H9 (cell line): ENCODE measurements at regions not wholly inside any gene's neighbourhood (a gene's known extent, or its start where the extent isn't known, plus 50 kb on each side); places are given as distances from the start of the nearest gene placed in this dataset.

ENCODE experiments used
- DNase-seq: peaks from one replicate; pipeline ENCODE4 v3.0.0-alpha.2; 2017
- H2AFZ ChIP-seq: one replicate; pipeline ENCODE4 v1.6.1; 2013; ENCODE audit warnings: mild to moderate bottlenecking, low read length, control low read depth, moderate library complexity
- H2AK5ac ChIP-seq: 2 replicates; pipeline ENCODE4 v1.6.1; 2013; ENCODE audit warnings: low read length, control low read depth, mixed read lengths; ENCODE audit not compliant: insufficient read length
- H2BK120ac ChIP-seq: one replicate; pipeline ENCODE4 v1.6.1; 2013; ENCODE audit warnings: low read depth, mild to moderate bottlenecking, low read length, control low read depth, inconsistent platforms; ENCODE audit not compliant: poor library complexity, severe bottlenecking
- H2BK12ac ChIP-seq: 2 replicates; pipeline ENCODE4 v1.6.1; 2013; ENCODE audit warnings: low read length, control low read depth, mixed read lengths, low read depth; ENCODE audit not compliant: insufficient read length
- H2BK15ac ChIP-seq: 2 replicates; pipeline ENCODE4 v1.6.1; 2013; ENCODE audit warnings: low read depth, low read length, control low read depth
- H2BK20ac ChIP-seq: one replicate; pipeline ENCODE4 v1.6.1; 2013; ENCODE audit warnings: low read depth, mild to moderate bottlenecking, low read length, control low read depth, inconsistent platforms; ENCODE audit not compliant: poor library complexity, severe bottlenecking
- H2BK5ac ChIP-seq: 2 replicates; pipeline ENCODE4 v1.6.1; 2013; ENCODE audit warnings: low read length, control low read depth, mixed read lengths; ENCODE audit not compliant: insufficient read length
- H3K14ac ChIP-seq: 2 replicates; pipeline ENCODE4 v1.6.1; 2013; ENCODE audit warnings: low read length, control low read depth; ENCODE audit not compliant: insufficient read depth
- H3K18ac ChIP-seq: 2 replicates; pipeline ENCODE4 v1.6.1; 2013; ENCODE audit warnings: low read depth, mild to moderate bottlenecking, mixed read lengths, low read length, control low read depth; ENCODE audit not compliant: insufficient read length
- H3K23ac ChIP-seq: 2 replicates; pipeline ENCODE4 v1.6.1; 2013; ENCODE audit warnings: low read length, control low read depth, mixed read lengths, low read depth; ENCODE audit not compliant: insufficient read length
- H3K23me2 ChIP-seq: 2 replicates; pipeline ENCODE4 v1.6.1; 2013; ENCODE audit warnings: low read depth, mild to moderate bottlenecking, mixed read lengths, low read length, control low read depth; ENCODE audit not compliant: insufficient read length, poor library complexity, severe bottlenecking
- H3K27ac ChIP-seq: 2 replicates; pipeline ENCODE4 v1.5.1; 2013; ENCODE audit warnings: low read length, control low read depth, mixed read lengths, low read depth; ENCODE audit not compliant: insufficient read length
- H3K27me3 ChIP-seq: 2 replicates; pipeline ENCODE4 v1.6.1; 2013; ENCODE audit warnings: low read length, control low read depth, inconsistent platforms; ENCODE audit not compliant: insufficient read depth
- H3K4ac ChIP-seq: 2 replicates; pipeline ENCODE4 v1.6.1; 2013; ENCODE audit warnings: low read depth, mild to moderate bottlenecking, control low read depth, inconsistent platforms, low read length, moderate library complexity
- H3K4me1 ChIP-seq: 2 replicates; pipeline ENCODE4 v1.6.1; 2013; ENCODE audit warnings: low read length, control low read depth, inconsistent platforms; ENCODE audit not compliant: insufficient read depth
- H3K4me2 ChIP-seq: 2 replicates; pipeline ENCODE4 v1.6.1; 2013; ENCODE audit warnings: low read length, control low read depth, mixed read lengths; ENCODE audit not compliant: insufficient read length, insufficient read depth
- H3K56ac ChIP-seq: 2 replicates; pipeline ENCODE4 v1.6.1; 2013; ENCODE audit warnings: low read depth, mild to moderate bottlenecking, mixed read lengths, low read length, control low read depth; ENCODE audit not compliant: insufficient read length
- H3K79me1 ChIP-seq: 2 replicates; pipeline ENCODE4 v1.6.1; 2013; ENCODE audit warnings: low read depth, mild to moderate bottlenecking, moderate library complexity, low read length, control low read depth, inconsistent platforms; ENCODE audit not compliant: insufficient read depth, poor library complexity, severe bottlenecking
- H3K79me2 ChIP-seq: 2 replicates; pipeline ENCODE4 v1.6.1; 2013; ENCODE audit warnings: low read length, control low read depth, inconsistent platforms; ENCODE audit not compliant: insufficient read depth
- H3K9ac ChIP-seq: 2 replicates; pipeline ENCODE4 v1.6.1; 2013; ENCODE audit warnings: low read length, control low read depth, mixed read lengths; ENCODE audit not compliant: insufficient read length; ENCODE audit errors: extremely low read depth
- H3K9me3 ChIP-seq: one replicate; pipeline ENCODE4 v1.6.1; 2013; ENCODE audit warnings: low read depth, low read length, inconsistent platforms; ENCODE audit not compliant: control insufficient read depth
- H3T11ph ChIP-seq: one replicate; pipeline ENCODE4 v1.6.1; 2013; ENCODE audit warnings: mild to moderate bottlenecking, low read length, control low read depth, inconsistent platforms
- H4K20me1 ChIP-seq: one replicate; pipeline ENCODE4 v1.6.1; 2013; ENCODE audit not compliant: control insufficient read depth, insufficient read length, insufficient read depth
- H4K5ac ChIP-seq: 2 replicates; pipeline ENCODE4 v1.6.1; 2013; ENCODE audit warnings: low read depth, mild to moderate bottlenecking, mixed read lengths, low read length, control low read depth; ENCODE audit not compliant: insufficient read length
- H4K8ac ChIP-seq: replicated peaks from 2 replicates; pipeline ENCODE4 v1.6.1; 2013; ENCODE audit warnings: low read length, control low read depth, mixed read lengths, low read depth; ENCODE audit not compliant: insufficient read length
- H4K91ac ChIP-seq: 2 replicates; pipeline ENCODE4 v1.6.1; 2013; ENCODE audit warnings: low read depth, mild to moderate bottlenecking, moderate library complexity, mixed read lengths, low read length, control low read depth; ENCODE audit not compliant: insufficient read length
- H3K27ac Mint-ChIP-seq, 3 experiments: 2 replicates in 2 of 3; 3 replicates in 1 of 3; pipeline ENCODE4 v1.8.0; 2020 to 2021; ENCODE audit warnings: mixed read lengths in 3 of 3, mild to moderate bottlenecking in 1 of 3, moderate library complexity in 1 of 3
- H3K27me3 Mint-ChIP-seq: 2 replicates; pipeline ENCODE4 v1.8.0; 2021; ENCODE audit warnings: low read depth, mild to moderate bottlenecking, moderate library complexity, mixed read lengths
- H3K36me3 Mint-ChIP-seq, 3 experiments: 2 replicates in 2 of 3; 3 replicates in 1 of 3; pipeline ENCODE4 v1.8.0; 2020 to 2021; ENCODE audit warnings: low read depth in 3 of 3, mixed read lengths in 3 of 3; ENCODE audit not compliant: insufficient read depth in 1 of 3
- H3K4me1 Mint-ChIP-seq, 2 experiments: 2 replicates each; pipeline ENCODE4 v1.8.0; 2020; ENCODE audit warnings: mixed read lengths in 2 of 2
- H3K4me3 Mint-ChIP-seq, 2 experiments: 2 replicates in 1 of 2; 3 replicates in 1 of 2; pipeline ENCODE4 v1.8.0; 2020 to 2021; ENCODE audit warnings: mild to moderate bottlenecking in 2 of 2, mixed read lengths in 2 of 2, moderate library complexity in 1 of 2
- H3K9me3 Mint-ChIP-seq, 2 experiments: 2 replicates in 1 of 2; 3 replicates in 1 of 2; pipeline ENCODE4 v1.8.0; 2020; ENCODE audit warnings: mild to moderate bottlenecking in 2 of 2, mixed read lengths in 2 of 2, moderate library complexity in 1 of 2
- WGBS: extraction: QIAGEN DNeasy Blood & Tissue Kit; methylation state at CpG from one replicate; pipeline ENCODE4 v1.1.7; 2013; ENCODE audit warnings: missing lambda C conversion rate, low lambda C conversion rate, mixed read lengths; ENCODE audit not compliant: insufficient read length; ENCODE audit errors: extremely low coverage; 5-methylcytosine and 5-hydroxymethylcytosine counted together
- TF ChIP-seq, protein P1 (sequence below): fragments of 200-600 bp; sonication (generic); conservative IDR thresholded peaks from 3 replicates; pipeline ENCODE4 v1.8.0; 2021; ENCODE audit warnings: antibody characterized with exemption, mild to moderate bottlenecking

DNA sequence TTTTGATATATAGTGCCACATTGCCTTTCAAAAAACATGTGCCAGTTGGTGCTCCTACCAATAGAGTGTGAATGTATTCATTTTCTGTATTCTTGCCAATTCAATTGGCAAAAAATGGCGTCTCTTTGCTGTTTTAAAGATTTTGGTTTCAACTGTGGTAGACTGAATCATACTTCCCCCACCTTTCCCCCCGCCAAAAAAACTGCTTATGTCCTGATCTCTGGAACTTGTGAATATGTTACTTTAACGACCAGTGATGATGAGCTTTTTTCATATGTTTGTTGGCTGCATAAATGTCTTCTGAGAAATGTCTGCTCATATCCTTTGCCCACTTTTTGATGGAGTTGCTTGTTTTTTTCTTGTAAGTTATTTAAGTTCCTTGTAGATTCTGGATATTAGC lies 325.1 kb upstream of the KCNJ16 start:
- no peaks in the 10 kb centered on the region for H3K23me2 ChIP-seq
- no peak overlapping the region for H3K4ac ChIP-seq
- no peak overlapping the region for H2BK120ac ChIP-seq
- no peaks in the 10 kb centered on the region for H4K20me1 ChIP-seq
- H3K18ac ChIP-seq = no peak overlapping the region
- H3K27ac ChIP-seq = no peak overlapping the region
- H3K79me2 ChIP-seq = no peaks in the 10 kb centered on the region
- H2BK5ac ChIP-seq = no peak overlapping the region
- no peak overlapping the region for H4K8ac ChIP-seq
- H3K27me3 ChIP-seq = no peaks in the 10 kb centered on the region
- no peak overlapping the region for H2AFZ ChIP-seq
- H2BK20ac ChIP-seq = no peak overlapping the region
- TF ChIP-seq, protein P1, sequence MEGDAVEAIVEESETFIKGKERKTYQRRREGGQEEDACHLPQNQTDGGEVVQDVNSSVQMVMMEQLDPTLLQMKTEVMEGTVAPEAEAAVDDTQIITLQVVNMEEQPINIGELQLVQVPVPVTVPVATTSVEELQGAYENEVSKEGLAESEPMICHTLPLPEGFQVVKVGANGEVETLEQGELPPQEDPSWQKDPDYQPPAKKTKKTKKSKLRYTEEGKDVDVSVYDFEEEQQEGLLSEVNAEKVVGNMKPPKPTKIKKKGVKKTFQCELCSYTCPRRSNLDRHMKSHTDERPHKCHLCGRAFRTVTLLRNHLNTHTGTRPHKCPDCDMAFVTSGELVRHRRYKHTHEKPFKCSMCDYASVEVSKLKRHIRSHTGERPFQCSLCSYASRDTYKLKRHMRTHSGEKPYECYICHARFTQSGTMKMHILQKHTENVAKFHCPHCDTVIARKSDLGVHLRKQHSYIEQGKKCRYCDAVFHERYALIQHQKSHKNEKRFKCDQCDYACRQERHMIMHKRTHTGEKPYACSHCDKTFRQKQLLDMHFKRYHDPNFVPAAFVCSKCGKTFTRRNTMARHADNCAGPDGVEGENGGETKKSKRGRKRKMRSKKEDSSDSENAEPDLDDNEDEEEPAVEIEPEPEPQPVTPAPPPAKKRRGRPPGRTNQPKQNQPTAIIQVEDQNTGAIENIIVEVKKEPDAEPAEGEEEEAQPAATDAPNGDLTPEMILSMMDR = no peak
- no peak overlapping the region for H3K4me2 ChIP-seq
- H3K9me3 ChIP-seq = no peaks in the 10 kb centered on the region
- no peaks in the 10 kb centered on the region for H3K79me1 ChIP-seq
- H3K56ac ChIP-seq = no peak overlapping the region
- no peak overlapping the region for H3T11ph ChIP-seq
- WGBS = no CpG with 5 or more reads among the region's 3 CpGs
- H3K9ac ChIP-seq = no peak overlapping the region
- DNase-seq = no peak
- Mint-ChIP-seq H3K36me3 (no peaks in the 10 kb centered on the region), H3K9me3 (no peaks in the 10 kb centered on the region; a peak in 1 of 5 replicates), H3K4me1 (no peaks in the 10 kb centered on the region), H3K27me3 (no peaks in the 10 kb centered on the region), H3K27ac (no peak overlapping the region), H3K4me3 (no peak overlapping the region)
- H4K91ac ChIP-seq = no peak overlapping the region
- H3K14ac ChIP-seq = no peak overlapping the region
- H4K5ac ChIP-seq = no peak overlapping the region
- no peak overlapping the region for H3K23ac ChIP-seq
- H3K4me1 ChIP-seq = no peaks in the 10 kb centered on the region
- no peak overlapping the region for H2BK15ac ChIP-seq
- H2BK12ac ChIP-seq = no peak overlapping the region
- H2AK5ac ChIP-seq = no peak overlapping the region
